Transverse colon (tissue), 4 donors: ENCODE measurements at regions not wholly inside any gene's neighbourhood (a gene's known extent, or its start where the extent isn't known, plus 50 kb on each side); places are given as distances from the start of the nearest gene placed in this dataset.

ENCODE experiments used
- CTCF ChIP-seq, 5 experiments: fragments of 200-600 bp in 3 of 5; fragments of 450-650 bp in 2 of 5; sonication (generic) in 3 of 5; IDR thresholded peaks; 1 replicate in 2 of 5; 2 replicates in 3 of 5; pipeline ENCODE4 v1.5.1; 2016 to 2017; ENCODE audit warnings: antibody characterized with exemption in 5 of 5, inconsistent platforms in 3 of 5, mild to moderate bottlenecking in 2 of 5, moderate library complexity in 1 of 5
- EP300 ChIP-seq: sonication (generic); formaldehyde crosslinking; IDR thresholded peaks from one replicate; pipeline ENCODE4 v1.6.1; 2017; ENCODE audit warnings: antibody characterized with exemption, low read depth
- POLR2A ChIP-seq: fragments of 450-650 bp; IDR thresholded peaks from one replicate; pipeline ENCODE4 v1.6.1; 2016; ENCODE audit warnings: antibody characterized with exemption, mild to moderate bottlenecking, moderate library complexity
- POLR2AphosphoS5 ChIP-seq, 3 donors: sonication (generic); formaldehyde crosslinking; IDR thresholded peaks; one replicate each; pipeline ENCODE4 v1.6.1; 2016; ENCODE audit warnings: antibody characterized with exemption in 3 of 3

GRCh38 chr2:238968616-238969384, 120.9 kb downstream of the TWIST2 start:
- TF ChIP-seq CTCF (IDR thresholded peaks at IDR 0.05) = no peak
- no peak for TF ChIP-seq POLR2AphosphoS5 (IDR thresholded peaks at IDR 0.05)
- no peak for TF ChIP-seq POLR2A
- TF ChIP-seq EP300 = no peak
